ENCODE measurements at regions not wholly inside any gene's neighbourhood (a gene's known extent, or its start where the extent isn't known, plus 50 kb on each side); places are given as distances from the start of the nearest gene placed in this dataset.

- no peaks in the 10 kb centered on the region for H3K36me3 ChIP-seq (ENCODE audit: control insufficient read depth in 2 of 2, extremely low read depth in 1 of 2, insufficient read depth in 2 of 2, low read length in 2 of 2)
- no peaks in the 10 kb centered on the region for H3K9me3 ChIP-seq (replicated peaks; ENCODE audit: control insufficient read depth, insufficient read depth, low read length)
- no peaks in the 10 kb centered on the region for H3K27me3 ChIP-seq (ENCODE audit: control insufficient read depth in 2 of 2, insufficient read depth in 2 of 2, low read length in 2 of 2)
- no TSS peak for BruUV-seq (replicated peaks)
- FAIRE-seq (no peak), DNase-seq (ENCODE audit: low read depth, low spot score) (no peak)
- no peaks in the 10 kb centered on the region for H3K4me1 ChIP-seq (ENCODE audit: control insufficient read depth, extremely low read depth, insufficient read depth, low read length)
- TF ChIP-seq, protein P1, sequence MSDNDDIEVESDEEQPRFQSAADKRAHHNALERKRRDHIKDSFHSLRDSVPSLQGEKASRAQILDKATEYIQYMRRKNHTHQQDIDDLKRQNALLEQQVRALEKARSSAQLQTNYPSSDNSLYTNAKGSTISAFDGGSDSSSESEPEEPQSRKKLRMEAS (IDR thresholded peaks at IDR 0.05; ENCODE audit: insufficient read depth, insufficient read length), result no peak
- TF ChIP-seq JUN (IDR thresholded peaks at IDR 0.05; ENCODE audit: borderline replicate concordance, insufficient read depth, insufficient read length, low read depth) (no peak), FOS (IDR thresholded peaks at IDR 0.05; ENCODE audit: borderline replicate concordance, insufficient read depth, low read length) (no peak), POLR2AphosphoS5 (IDR thresholded peaks at IDR 0.05; ENCODE audit: insufficient read depth, low read depth, low read length) (no peak), EZH2 (IDR thresholded peaks at IDR 0.05; ENCODE audit: borderline replicate concordance, low read depth, low read length, severe bottlenecking) (no peak), MYC (IDR thresholded peaks at IDR 0.05; ENCODE audit: low read depth, low read length) (no peak), POLR2A (IDR thresholded peaks at IDR 0.05; ENCODE audit: low read depth, low read length) (no peak), CTCF (IDR thresholded peaks at IDR 0.05; ENCODE audit: extremely low read depth in 1 of 2, insufficient read depth in 1 of 2, low read depth in 1 of 2, low read length in 2 of 2) (no peak), GATA2 (IDR thresholded peaks at IDR 0.05; ENCODE audit: insufficient read depth, insufficient read length, low read depth, low read length) (no peak)
- H3K9ac ChIP-seq (replicated peaks; ENCODE audit: extremely low read depth, insufficient read depth, low read length), result no peak overlapping the region
- dilution Hi-C loops (cut with MboI; ENCODE audit: extremely low pct_ligation_motif_present, low sequenced_read_pairs), result no loop called here
- no peaks in the 10 kb centered on the region for H3K9me1 ChIP-seq (replicated peaks; ENCODE audit: control insufficient read depth, extremely low read depth, insufficient read depth, low read length)
- no peak overlapping the region for H3K4me2 ChIP-seq (ENCODE audit: insufficient read depth, low read length)
- CTCF ChIA-PET, result no interaction called here
- intact Hi-C loops (cut with micrococcal nuclease), result no loop called here
- no peaks in the 10 kb centered on the region for H4K20me1 ChIP-seq (replicated peaks; ENCODE audit: control insufficient read depth, extremely low read depth, insufficient read depth, low read length)
- POLR2A ChIA-PET, result no interaction called here
- H2AFZ ChIP-seq (ENCODE audit: low read depth, low read length), result no peak overlapping the region
- H3K27ac ChIP-seq (ENCODE audit: insufficient read depth, low read depth, low read length), result no peak overlapping the region
- H3K4me3 ChIP-seq (replicated peaks in 1 of 3; ENCODE audit: insufficient read depth in 1 of 3, low read depth in 1 of 3, low read length in 3 of 3), result no peak overlapping the region
- H3K79me2 ChIP-seq (ENCODE audit: control insufficient read depth, insufficient read depth, low read length), result no peaks in the 10 kb centered on the region
These were observed 123.2 kb downstream of the DLL1 start for GRCh38 chr6:170167657-170168159.
